Left lung (tissue), 4 donors: ENCODE measurements at regions not wholly inside any gene's neighbourhood (a gene's known extent, or its start where the extent isn't known, plus 50 kb on each side); places are given as distances from the start of the nearest gene placed in this dataset.

Experiments used
- ATAC-seq: fragments of 200-7000 bp; cut with Tn5 transposase; one replicate; pipeline ENCODE4 v1.9.1; 2020; ENCODE audit warnings: moderate library complexity
- DNase-seq, 4 donors: peaks; one replicate each; pipeline ENCODE4 v3.0.0-alpha.2; 2013 to 2020
- H3K27ac ChIP-seq, 2 donors: fragments of 200-600 bp; sonication (generic) in 1 of 2; one replicate each; pipeline versions ENCODE4 v1.5.0 to v1.8.0; 2020 to 2021
- H3K27me3 ChIP-seq, 2 donors: fragments of 200-600 bp; sonication (generic) in 1 of 2; one replicate each; pipeline versions ENCODE4 v1.5.0 to v1.8.0; 2020 to 2021
- H3K36me3 ChIP-seq, 2 donors: fragments of 200-600 bp; sonication (generic) in 1 of 2; one replicate each; pipeline versions ENCODE4 v1.5.0 to v1.8.0; 2020 to 2021
- H3K4me1 ChIP-seq, 2 donors: fragments of 200-600 bp; one replicate each; pipeline ENCODE4 v1.8.0; 2021
- H3K4me3 ChIP-seq, 2 donors: fragments of 200-600 bp; sonication (generic) in 1 of 2; one replicate each; pipeline versions ENCODE4 v1.5.0 to v1.8.0; 2020 to 2021; ENCODE audit warnings: mild to moderate bottlenecking in 1 of 2
- H3K9me3 ChIP-seq, 2 donors: fragments of 200-600 bp; sonication (generic) in 1 of 2; one replicate each; pipeline versions ENCODE4 v1.5.0 to v1.8.0; 2020 to 2021
- CTCF ChIP-seq, 2 donors: fragments of 200-600 bp; sonication (generic) in 1 of 2; IDR thresholded peaks; one replicate each; pipeline versions ENCODE4 v1.5.0 to v1.8.0; 2021; ENCODE audit warnings: antibody characterized with exemption in 2 of 2
- intact Hi-C, 2 donors: fragments of 100-400 bp; cut with DNase I; formaldehyde crosslinking; loops; one replicate each; pipeline versions ENCODE4 v1.11.2 to v1.14.2; 2022
- donor health status: DM: no; HTN: yes; CAD: no.
- donor health status: DM: no; HTN: no; CAD: no.

GRCh38 chr10:57494486-57494885 lies 773.2 kb downstream of the IPMK start:
- H3K27ac ChIP-seq = no peak overlapping the region
- ATAC-seq (no peak), DNase-seq (no peak)
- TF ChIP-seq CTCF (IDR thresholded peaks at IDR 0.05) = no peak
- no peak overlapping the region for H3K4me3 ChIP-seq
- H3K27me3 ChIP-seq = no peaks in the 10 kb centered on the region
- H3K4me1 ChIP-seq = no peaks in the 10 kb centered on the region
- no peaks in the 10 kb centered on the region for H3K36me3 ChIP-seq
- intact Hi-C loops = no loop called here
- no peaks in the 10 kb centered on the region for H3K9me3 ChIP-seq

- DNase-seq = no peak
Measured at GRCh38 chr10:57482259-57482658, 785.4 kb downstream of the IPMK start.

GRCh38 chr10:57472823-57473619 lies 794.7 kb downstream of the IPMK start:
- intact Hi-C loops = no loop called here
- Histone ChIP-seq H3K27ac (no peak overlapping the region), H3K4me1 (no peaks in the 10 kb centered on the region), H3K27me3 (no peaks in the 10 kb centered on the region), H3K9me3 (no peaks in the 10 kb centered on the region), H3K36me3 (no peaks in the 10 kb centered on the region), H3K4me3 (no peak overlapping the region)
- ATAC-seq (no peak), DNase-seq (no peak)
- no peak for TF ChIP-seq CTCF (IDR thresholded peaks at IDR 0.05)

More at GRCh38 chr10:57482259-57482658, 785.4 kb downstream of the IPMK start:
- H3K4me3 ChIP-seq = no peak overlapping the region
- H3K27me3 ChIP-seq = no peaks in the 10 kb centered on the region
- H3K4me1 ChIP-seq = no peaks in the 10 kb centered on the region
- no peaks in the 10 kb centered on the region for H3K36me3 ChIP-seq
- ATAC-seq = no peak
- no peak for TF ChIP-seq CTCF (IDR thresholded peaks at IDR 0.05)
- intact Hi-C loops = no loop called here
- H3K27ac ChIP-seq = no peak overlapping the region
- no peaks in the 10 kb centered on the region for H3K9me3 ChIP-seq

GRCh38 chr10:57468894-57469432 lies 798.7 kb downstream of the IPMK start:
- TF ChIP-seq CTCF (IDR thresholded peaks at IDR 0.05) = no peak
- ATAC-seq (no peak), DNase-seq (no peak)

GRCh38 chr10:57465155-57465554 lies 802.5 kb downstream of the IPMK start:
- intact Hi-C loops = no loop called here
- no peaks in the 10 kb centered on the region for H3K36me3 ChIP-seq
- H3K27me3 ChIP-seq = no peaks in the 10 kb centered on the region
- DNase-seq (no peak), ATAC-seq (no peak)
- no peak for TF ChIP-seq CTCF (IDR thresholded peaks at IDR 0.05)
- no peaks in the 10 kb centered on the region for H3K9me3 ChIP-seq
- no peaks in the 10 kb centered on the region for H3K4me1 ChIP-seq
- no peak overlapping the region for H3K4me3 ChIP-seq
- H3K27ac ChIP-seq = no peak overlapping the region

More at GRCh38 chr10:57468894-57469432, 798.7 kb downstream of the IPMK start:
- no peaks in the 10 kb centered on the region for H3K36me3 ChIP-seq
- H3K4me3 ChIP-seq = no peak overlapping the region
- no peaks in the 10 kb centered on the region for H3K27me3 ChIP-seq
- no peak overlapping the region for H3K27ac ChIP-seq
- no peaks in the 10 kb centered on the region for H3K9me3 ChIP-seq
- no peaks in the 10 kb centered on the region for H3K4me1 ChIP-seq
- intact Hi-C loops = no loop called here
